Daoy (cell line): ENCODE measurements at regions not wholly inside any gene's neighbourhood (a gene's known extent, or its start where the extent isn't known, plus 50 kb on each side); places are given as distances from the start of the nearest gene placed in this dataset.
A peak's percentile ranks its signal among the peaks of the same experiment; 100 is the strongest.
"Not testable (repeated sequence)": the region's sequence is repeated elsewhere in the genome, so short reads cannot be mapped to it uniquely, and the experiment has no call there.

Experiments
- DNase-seq: peaks from one replicate; pipeline ENCODE4 v3.0.0-alpha.2; 2015; ENCODE audit warnings: low read depth

GRCh38 chrY:11643549-11643948 lies 1057.5 kb upstream of the USP9Y start:
- DNase-seq, result not testable (repeated sequence)

GRCh38 chrY:11668221-11668620 lies 1032.8 kb upstream of the USP9Y start:
- DNase-seq, result peak; percentile 0
